ENCODE measurements at regions not wholly inside any gene's neighbourhood (a gene's known extent, or its start where the extent isn't known, plus 50 kb on each side); places are given as distances from the start of the nearest gene placed in this dataset.

GRCh38 chr5:163789870-163790269, 284.5 kb downstream of the MAT2B start:
- TF ChIP-seq POLR2A (IDR thresholded peaks at IDR 0.05) (no peak), CTCF (IDR thresholded peaks at IDR 0.05) (no peak)
